PC-3 (cell line): ENCODE measurements at regions not wholly inside any gene's neighbourhood (a gene's known extent, or its start where the extent isn't known, plus 50 kb on each side); places are given as distances from the start of the nearest gene placed in this dataset.

Experiments used
- ATAC-seq: fragments of 200-7000 bp; cut with Tn5 transposase; 2 replicates; pipeline ENCODE4 v1.9.1; 2020; ENCODE audit warnings: mild to moderate bottlenecking, moderate library complexity
- BruUV-seq: library from RNA; stranded (reverse); fragments of 400-500 nt; replicated peaks from 2 replicates; lab custom pipeline; 2021; lab: Mats Ljungman, UMichigan
- CTCF ChIA-PET: fragments of 300-600 bp; sonication (Branson Sonifier 250); formaldehyde crosslinking; loops from one replicate; lab custom pipeline; 2022; ENCODE audit warnings: antibody characterized with exemption; lab: Charles Lee
- POLR2A ChIA-PET: fragments of 300-600 bp; sonication (Branson Sonifier 250); formaldehyde crosslinking; loops from one replicate; lab custom pipeline; 2022; ENCODE audit warnings: antibody characterized with exemption; ENCODE audit not compliant: unreplicated experiment; lab: Charles Lee
- DNase-seq: peaks from one replicate; pipeline ENCODE4 v3.0.0-alpha.2; 2015
- H2AFZ ChIP-seq: fragments of 300-600 bp; sonication (generic); 2 replicates; pipeline ENCODE4 v1.6.0; 2016; ENCODE audit warnings: antibody characterized with exemption, low read length
- H3F3A ChIP-seq: fragments of 300-600 bp; sonication (generic); one replicate; pipeline ENCODE4 v1.6.0; 2017; ENCODE audit warnings: antibody characterized with exemption, low read length, control low read depth, mild to moderate bottlenecking; ENCODE audit not compliant: unreplicated experiment
- H3K27ac ChIP-seq: fragments of 300-600 bp; sonication (generic); 2 replicates; pipeline ENCODE4 v1.5.1; 2016; ENCODE audit warnings: mild to moderate bottlenecking, low read length
- H3K27me3 ChIP-seq: fragments of 300-600 bp; sonication (generic); 2 replicates; pipeline ENCODE4 v1.6.1; 2016; ENCODE audit warnings: low read length, mixed read lengths
- H3K36me3 ChIP-seq: fragments of 300-600 bp; sonication (generic); 2 replicates; pipeline ENCODE4 v1.6.1; 2016; ENCODE audit warnings: low read depth, mixed run types, low read length, mixed read lengths
- H3K4me1 ChIP-seq: fragments of 300-600 bp; sonication (generic); 2 replicates; pipeline ENCODE4 v1.5.1; 2016; ENCODE audit warnings: low read length; ENCODE audit not compliant: insufficient read depth
- H3K4me2 ChIP-seq: fragments of 300-600 bp; sonication (generic); 2 replicates; pipeline ENCODE4 v1.6.0; 2016; ENCODE audit warnings: low read length
- H3K4me3 ChIP-seq: fragments of 300-600 bp; sonication (generic); 2 replicates; pipeline ENCODE4 v1.5.1; 2016; ENCODE audit warnings: mild to moderate bottlenecking, low read length, mixed read lengths
- H3K79me2 ChIP-seq: fragments of 300-600 bp; sonication (generic); 2 replicates; pipeline ENCODE4 v1.6.1; 2017; ENCODE audit warnings: low read length, mixed read lengths
- H3K9ac ChIP-seq: fragments of 300-600 bp; sonication (generic); 2 replicates; pipeline ENCODE4 v1.6.0; 2016; ENCODE audit warnings: mild to moderate bottlenecking, low read length
- H3K9me2 ChIP-seq: fragments of 300-600 bp; sonication (generic); replicated peaks from 2 replicates; pipeline ENCODE4 v1.6.1; 2016; ENCODE audit warnings: mixed run types, low read length, mixed read lengths
- H3K9me3 ChIP-seq: fragments of 300-600 bp; sonication (generic); 2 replicates; pipeline ENCODE4 v1.6.1; 2016; ENCODE audit warnings: low read length, mixed read lengths
- H4K20me1 ChIP-seq: fragments of 300-600 bp; sonication (generic); 2 replicates; pipeline ENCODE4 v1.6.1; 2016; ENCODE audit warnings: low read length, mixed read lengths
- EZH2 ChIP-seq: fragments of 300-600 bp; sonication (generic); IDR thresholded peaks from one replicate; pipeline ENCODE4 v1.6.1; 2017; ENCODE audit warnings: antibody characterized with exemption, mild to moderate bottlenecking, low read length; ENCODE audit not compliant: unreplicated experiment
- EZH2phosphoT487 ChIP-seq: fragments of 300-600 bp; sonication (generic); IDR thresholded peaks from 2 replicates; pipeline ENCODE4 v1.6.1; 2018; ENCODE audit warnings: mild to moderate bottlenecking, antibody characterized with exemption, low read length, borderline replicate concordance
- intact Hi-C: fragments of 100-400 bp; cut with micrococcal nuclease; formaldehyde crosslinking; loops from 2 replicates; pipeline ENCODE4 v1.9.0; 2023
- TF ChIP-seq, protein P1 (sequence below): fragments of 300-600 bp; sonication (generic); conservative IDR thresholded peaks from 2 replicates; pipeline ENCODE4 v1.5.1; 2017; ENCODE audit warnings: antibody characterized with exemption, low read depth, mild to moderate bottlenecking, low read length

- Histone ChIP-seq H3K36me3 (no peaks in the 10 kb centered on the region), H2AFZ (peak overlapping the region; percentile 61; the same call in 1 of the 2 replicates), H3K4me2 (peak overlapping the region; percentile 56), H3F3A (no peaks in the 10 kb centered on the region), H3K9me2 (no peaks in the 10 kb centered on the region), H3K27me3 (peaks cover 61% of the 10 kb centered on the region), H3K4me3 (no peak overlapping the region), H3K4me1 (0 out of 2 replicates have a peak, but pooled peaks cover 8% of the 10 kb centered on the region), H3K9ac (no peak overlapping the region), H3K9me3 (no peaks in the 10 kb centered on the region), H3K27ac (no peak overlapping the region), H4K20me1 (no peaks in the 10 kb centered on the region), H3K79me2 (no peaks in the 10 kb centered on the region)
- no TSS peak for BruUV-seq
- ATAC-seq, result no peak
- CTCF ChIA-PET, result no interaction called here
- POLR2A ChIA-PET, result no interaction called here
- DNase-seq, result no peak
- TF ChIP-seq, protein P1, sequence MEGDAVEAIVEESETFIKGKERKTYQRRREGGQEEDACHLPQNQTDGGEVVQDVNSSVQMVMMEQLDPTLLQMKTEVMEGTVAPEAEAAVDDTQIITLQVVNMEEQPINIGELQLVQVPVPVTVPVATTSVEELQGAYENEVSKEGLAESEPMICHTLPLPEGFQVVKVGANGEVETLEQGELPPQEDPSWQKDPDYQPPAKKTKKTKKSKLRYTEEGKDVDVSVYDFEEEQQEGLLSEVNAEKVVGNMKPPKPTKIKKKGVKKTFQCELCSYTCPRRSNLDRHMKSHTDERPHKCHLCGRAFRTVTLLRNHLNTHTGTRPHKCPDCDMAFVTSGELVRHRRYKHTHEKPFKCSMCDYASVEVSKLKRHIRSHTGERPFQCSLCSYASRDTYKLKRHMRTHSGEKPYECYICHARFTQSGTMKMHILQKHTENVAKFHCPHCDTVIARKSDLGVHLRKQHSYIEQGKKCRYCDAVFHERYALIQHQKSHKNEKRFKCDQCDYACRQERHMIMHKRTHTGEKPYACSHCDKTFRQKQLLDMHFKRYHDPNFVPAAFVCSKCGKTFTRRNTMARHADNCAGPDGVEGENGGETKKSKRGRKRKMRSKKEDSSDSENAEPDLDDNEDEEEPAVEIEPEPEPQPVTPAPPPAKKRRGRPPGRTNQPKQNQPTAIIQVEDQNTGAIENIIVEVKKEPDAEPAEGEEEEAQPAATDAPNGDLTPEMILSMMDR, result no peak
- TF ChIP-seq EZH2, result no peak
- no peak for TF ChIP-seq EZH2phosphoT487
- intact Hi-C loops, result loop anchor here (10.0 kb wide), 1 partner anchor 267 kb away; no protein-coding TSS in a partner anchor
Measured at GRCh38 chr12:34358198-34358597, 335.9 kb downstream of the ALG10 start.

- Histone ChIP-seq H3K36me3 (no peaks in the 10 kb centered on the region), H3K4me3 (no peak overlapping the region), H3K27ac (no peak overlapping the region), H2AFZ (no peak overlapping the region), H3K9me2 (no peaks in the 10 kb centered on the region), H4K20me1 (no peaks in the 10 kb centered on the region), H3K9me3 (no peaks in the 10 kb centered on the region), H3K4me1 (0 out of 2 replicates have a peak, but pooled peaks cover 1% of the 10 kb centered on the region), H3K27me3 (peaks cover 81% of the 10 kb centered on the region), H3F3A (no peaks in the 10 kb centered on the region), H3K79me2 (no peaks in the 10 kb centered on the region), H3K4me2 (no peak overlapping the region), H3K9ac (no peak overlapping the region)
- no TSS peak for BruUV-seq
- no peak for TF ChIP-seq EZH2phosphoT487
- TF ChIP-seq EZH2, result no peak
- TF ChIP-seq, protein P1, result no peak
- ChIA-PET POLR2A (no interaction called here), CTCF (no interaction called here)
- DNase-seq (no peak), ATAC-seq (no peak)
- intact Hi-C loops, result no loop called here
Measured at GRCh38 chr12:34361721-34362316, 339.5 kb downstream of the ALG10 start.

DNA sequence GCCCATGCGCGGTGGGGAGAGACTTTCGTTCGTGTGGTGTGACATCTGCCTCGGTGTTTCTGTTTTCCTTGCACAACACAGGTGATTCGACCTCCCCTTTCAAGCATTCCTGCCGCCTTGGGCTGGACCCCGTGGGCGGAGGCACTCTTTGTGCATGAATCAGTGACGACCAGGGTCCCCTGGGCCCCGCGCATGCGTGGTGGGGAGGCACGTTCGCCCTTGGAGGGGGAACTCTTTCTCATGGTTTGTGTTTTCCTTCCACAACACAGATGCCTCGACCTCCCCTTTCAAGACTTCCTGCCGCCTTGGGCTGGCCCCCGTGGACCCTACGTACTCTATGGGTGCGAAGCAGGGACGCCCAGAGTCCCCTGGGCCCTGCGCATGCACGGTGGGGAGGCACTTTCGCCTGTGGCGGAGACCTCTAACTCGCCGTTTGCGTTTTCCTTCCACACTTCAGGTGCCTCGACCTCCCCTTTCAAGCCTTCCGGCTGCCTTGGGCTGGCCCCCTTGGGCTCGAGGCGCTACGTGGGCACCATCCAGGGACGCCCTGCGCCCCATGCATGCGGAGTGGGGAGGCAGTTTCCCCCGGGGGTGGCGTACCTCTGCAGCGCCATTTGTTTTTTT is 340.9 kb downstream of the ALG10 start:
- peak overlapping the region; percentile 48; the same call in 1 of the 2 replicates for H2AFZ ChIP-seq
- no peaks in the 10 kb centered on the region for H3K9me2 ChIP-seq
- H3K9me3 ChIP-seq, result no peaks in the 10 kb centered on the region
- peak overlapping the region; percentile 11; the same call in 1 of the 2 replicates for H3K4me3 ChIP-seq
- TF ChIP-seq EZH2, result no peak
- TF ChIP-seq, protein P1, result no peak
- TF ChIP-seq EZH2phosphoT487, result no peak
- POLR2A ChIA-PET, result no interaction called here
- H4K20me1 ChIP-seq, result no peaks in the 10 kb centered on the region
- CTCF ChIA-PET, result no interaction called here
- DNase-seq (peak; percentile 26), ATAC-seq (no peak)
- BruUV-seq, result no TSS peak
- H3K27me3 ChIP-seq, result peaks cover 83% of the 10 kb centered on the region
- no peaks in the 10 kb centered on the region for H3K4me1 ChIP-seq
- peak overlapping the region; percentile 27 for H3K4me2 ChIP-seq
- H3K79me2 ChIP-seq, result no peaks in the 10 kb centered on the region
- H3K9ac ChIP-seq, result no peak overlapping the region
- H3K36me3 ChIP-seq, result no peaks in the 10 kb centered on the region
- no peaks in the 10 kb centered on the region for H3F3A ChIP-seq
- intact Hi-C loops, result no loop called here
- H3K27ac ChIP-seq, result no peak overlapping the region
